GM21390 (cell line): ENCODE measurements at regions not wholly inside any gene's neighbourhood (a gene's known extent, or its start where the extent isn't known, plus 50 kb on each side); places are given as distances from the start of the nearest gene placed in this dataset.
"Not testable (repeated sequence)": the region's sequence is repeated elsewhere in the genome, so short reads cannot be mapped to it uniquely, and the experiment has no call there.

ENCODE experiments used
- ATAC-seq: cut with Tn5 transposase; IDR thresholded peaks from one replicate; pipeline ENCODE4 v1.9.1; 2021; ENCODE audit not compliant: unreplicated experiment

DNA sequence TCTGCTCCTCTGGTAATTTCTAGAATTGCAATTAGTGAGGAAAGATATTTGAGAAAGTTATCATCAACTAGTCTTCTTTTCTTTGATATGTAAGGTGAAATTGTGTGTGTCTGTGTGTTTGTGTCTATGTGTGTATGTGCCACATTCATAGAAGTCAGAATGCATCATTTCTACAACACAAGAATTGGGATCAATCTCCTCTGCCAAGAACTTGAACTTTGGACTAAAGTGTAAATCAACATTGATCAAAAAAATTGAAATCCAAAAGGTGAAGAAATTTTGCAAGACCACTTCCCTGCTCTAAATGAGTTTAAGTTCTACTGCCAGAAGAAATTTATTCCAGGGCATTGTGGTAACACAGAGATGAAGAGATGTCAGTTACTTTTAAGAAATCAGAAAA, 1072.8 kb downstream of the GRM8 start:
- ATAC-seq: no peak

DNA sequence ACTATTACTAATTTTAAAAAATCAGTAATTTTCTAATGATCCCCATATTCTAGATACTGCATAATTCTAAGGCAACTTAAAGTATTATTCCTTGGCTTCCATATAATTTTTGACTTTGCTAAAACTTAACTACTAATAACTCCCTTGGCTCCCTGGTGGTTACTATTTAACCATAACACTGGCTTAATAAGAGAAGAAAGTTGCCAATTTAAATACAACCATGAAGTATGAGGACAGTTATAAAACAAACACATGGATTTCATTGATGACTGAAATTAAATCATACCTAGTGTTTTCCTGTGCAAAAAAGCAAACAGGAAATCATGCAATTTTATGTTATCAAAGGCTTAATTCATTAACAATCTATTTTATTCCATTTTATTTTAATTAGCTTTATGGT, 1073.9 kb downstream of the GRM8 start:
- ATAC-seq: no peak

DNA sequence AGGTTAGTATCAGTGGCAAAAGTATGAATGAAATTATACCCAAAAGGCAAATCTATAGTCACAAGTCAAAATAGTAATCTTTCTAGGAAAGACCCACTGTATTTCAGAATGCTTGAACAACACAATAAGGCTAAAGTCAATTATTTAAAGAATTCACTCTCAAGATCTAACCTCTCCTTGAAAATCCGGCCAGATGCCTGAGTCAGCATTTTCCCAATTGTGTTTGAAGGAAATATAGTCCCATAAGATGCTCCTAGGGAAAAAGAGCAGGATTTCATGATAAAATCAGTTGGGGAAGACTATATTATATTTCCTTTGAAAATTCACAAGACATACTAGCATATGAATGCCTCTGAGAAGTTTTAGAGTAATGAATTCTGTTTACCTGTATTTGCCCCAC, 1075.0 kb downstream of the GRM8 start:
- ATAC-seq: no peak

DNA sequence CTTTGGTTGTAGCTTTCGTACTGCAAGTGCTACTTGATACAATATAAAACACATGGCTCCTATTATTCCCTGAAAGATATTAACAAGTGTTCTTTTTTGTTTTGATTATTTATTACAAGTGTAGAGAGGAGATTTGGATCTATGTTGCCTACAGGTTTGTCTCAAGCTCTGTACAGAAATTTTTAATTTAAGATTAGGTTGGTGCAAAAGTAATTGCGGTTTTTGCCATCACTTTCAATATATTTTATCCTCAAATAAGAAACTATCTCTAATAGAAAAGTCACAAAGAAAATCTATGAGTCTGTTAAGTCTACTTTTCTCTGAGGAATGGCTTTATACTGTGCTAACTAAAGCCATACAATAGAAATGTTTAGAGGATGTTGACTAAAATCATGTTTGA, 1086.1 kb downstream of the GRM8 start:
- no peak for ATAC-seq

DNA sequence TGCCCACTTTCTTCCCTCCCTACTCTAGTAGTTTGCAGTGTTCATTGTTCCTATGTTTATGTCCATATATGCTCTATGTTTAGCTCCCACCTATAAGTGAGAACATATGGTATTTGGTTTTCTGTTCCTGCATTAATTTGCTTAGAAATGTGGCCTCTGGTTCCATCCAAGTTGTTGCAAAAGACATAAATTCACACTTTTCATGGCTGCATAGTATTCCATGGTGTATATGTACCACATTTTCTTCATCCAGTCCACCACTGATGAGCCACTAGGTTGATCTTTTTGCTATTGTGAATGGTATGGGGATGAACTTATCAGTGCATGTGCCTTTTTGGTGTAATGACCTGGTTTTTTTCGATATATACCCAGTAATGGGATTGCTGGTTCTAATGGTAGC, 1089.1 kb downstream of the GRM8 start:
- ATAC-seq: no peak

DNA sequence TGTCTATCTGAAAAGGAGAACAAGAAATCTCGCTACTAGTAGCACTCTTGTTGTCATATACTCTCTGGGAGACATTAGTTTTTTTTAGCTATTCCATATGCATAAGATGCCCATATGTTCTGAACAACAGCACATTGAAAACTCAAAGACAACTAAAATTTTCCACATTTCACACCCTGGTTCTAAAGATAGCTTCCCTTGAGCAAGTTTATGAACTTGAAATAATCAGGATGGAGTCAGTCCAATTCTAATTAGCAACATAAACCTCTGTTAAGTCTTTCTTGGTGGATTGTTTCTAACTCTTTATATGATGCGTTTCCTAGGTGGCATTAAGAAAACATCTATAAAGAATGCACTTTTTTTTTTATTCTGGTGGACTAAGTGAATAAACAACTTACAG, 1095.3 kb downstream of the GRM8 start:
- no peak for ATAC-seq

DNA sequence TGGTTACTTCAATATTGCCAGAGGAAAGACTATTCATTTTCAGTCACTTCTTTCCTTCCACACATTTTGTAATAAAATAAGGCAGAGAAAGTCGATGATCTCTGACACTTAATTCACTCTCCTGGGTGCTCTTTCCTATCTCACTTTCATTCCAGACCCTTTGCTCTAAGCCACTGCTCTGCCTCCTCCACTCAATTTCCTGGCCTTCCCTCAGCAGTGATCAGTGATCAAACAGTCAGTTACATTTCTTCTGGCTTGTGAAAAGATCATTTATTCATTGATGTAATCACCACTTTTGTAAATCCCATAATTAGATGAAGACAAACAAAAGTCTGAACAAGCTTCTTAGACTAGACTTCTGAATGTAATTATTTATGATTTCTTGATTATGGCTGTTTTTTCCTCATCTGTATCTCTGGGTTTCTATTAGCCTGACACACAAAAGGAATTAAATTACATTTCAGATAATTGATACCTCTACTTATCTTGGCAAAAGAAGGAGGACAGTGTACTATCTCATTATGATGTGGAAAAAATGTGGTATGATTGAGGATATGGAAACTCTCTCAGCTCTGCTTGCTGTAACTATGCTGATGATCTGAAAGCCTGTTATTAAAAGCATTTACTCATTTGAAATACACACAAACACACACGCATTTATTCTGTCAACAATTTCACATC, 1102.3 kb downstream of the GRM8 start:
- no peak for ATAC-seq

DNA sequence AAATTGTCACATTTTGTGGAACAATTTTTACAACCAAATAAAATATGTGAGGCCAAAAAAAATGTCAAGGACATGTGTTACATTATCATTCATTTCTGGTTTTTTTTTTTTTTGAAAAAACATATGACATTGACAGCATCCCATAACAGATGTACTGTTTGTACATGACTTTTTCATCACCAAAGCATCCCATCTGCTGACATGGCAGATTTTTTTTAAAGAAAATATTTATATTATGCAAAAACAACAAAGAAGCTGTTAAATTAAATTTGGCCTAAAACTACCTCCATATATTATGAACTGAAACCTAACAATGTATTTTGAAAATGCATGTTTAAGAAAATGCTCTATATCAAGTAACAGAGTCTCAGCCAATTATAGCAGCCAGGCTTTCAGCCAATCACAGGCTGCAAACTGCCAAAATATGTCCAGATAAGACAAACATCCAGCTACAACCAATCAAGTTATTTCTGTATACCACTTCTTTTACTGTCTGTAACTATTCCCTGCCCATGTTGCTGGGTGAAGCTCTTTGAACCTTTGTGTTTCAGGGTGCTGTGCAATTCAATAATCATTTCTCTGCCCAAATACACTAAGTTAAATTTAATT, 1111.8 kb downstream of the GRM8 start:
- ATAC-seq: no peak

DNA sequence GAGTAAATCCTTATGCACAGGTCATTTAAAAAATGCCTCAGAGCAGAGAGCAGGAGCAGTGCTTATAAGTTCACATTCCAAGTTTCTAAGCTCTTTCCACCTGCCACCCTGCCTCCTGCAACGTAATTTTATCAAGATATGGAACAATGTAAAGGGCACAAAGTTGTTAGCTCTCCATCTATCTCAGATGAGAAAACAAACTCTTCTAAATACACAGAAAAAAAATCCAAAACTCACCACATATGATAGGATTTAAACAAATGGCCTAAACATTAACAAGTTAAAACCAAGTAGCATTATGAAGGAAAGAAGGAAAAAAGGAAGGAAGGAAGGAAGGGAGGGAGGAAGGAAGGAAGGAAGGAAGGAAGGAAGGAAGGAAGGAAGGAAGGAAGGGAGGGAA, 1132.8 kb downstream of the GRM8 start:
- ATAC-seq: no peak

DNA sequence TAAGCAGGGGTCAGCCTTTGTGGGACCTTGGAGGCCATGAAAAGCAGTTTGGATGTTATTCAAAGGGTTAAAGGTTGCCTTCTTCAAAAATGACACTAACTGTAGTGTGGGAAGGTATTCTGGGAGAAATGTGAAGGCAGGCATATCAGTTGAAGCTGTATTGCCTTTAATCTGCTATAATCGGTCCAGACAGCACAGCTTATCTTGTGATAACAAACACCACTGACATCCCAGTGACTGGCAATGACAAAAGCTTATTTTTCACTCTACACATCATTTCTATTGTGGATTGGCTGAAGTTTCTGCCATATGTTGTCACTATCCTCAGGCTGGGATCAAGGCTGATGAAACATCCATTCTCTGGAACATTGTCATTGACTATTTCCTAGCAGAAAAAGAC, 1149.2 kb downstream of the GRM8 start:
- ATAC-seq: no peak

DNA sequence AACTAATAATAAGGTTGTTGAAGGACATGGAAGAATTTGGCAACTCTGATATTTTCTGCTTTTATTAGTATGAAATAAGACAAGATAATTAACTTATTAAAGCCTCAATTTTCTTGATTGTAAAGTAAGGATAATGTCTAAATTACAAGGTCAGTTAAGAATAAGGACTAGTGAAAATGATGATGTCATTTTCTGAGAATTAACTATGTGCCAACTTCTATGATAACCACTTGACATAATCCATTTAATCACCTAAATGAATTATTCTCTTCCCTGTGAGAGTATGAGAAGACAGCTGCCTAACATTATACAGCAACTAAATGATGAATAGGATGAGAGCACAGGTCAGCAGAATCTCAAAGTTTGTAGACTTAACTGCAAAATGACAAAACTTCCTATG, 1153.4 kb upstream of the POT1 start:
- ATAC-seq: no peak

DNA sequence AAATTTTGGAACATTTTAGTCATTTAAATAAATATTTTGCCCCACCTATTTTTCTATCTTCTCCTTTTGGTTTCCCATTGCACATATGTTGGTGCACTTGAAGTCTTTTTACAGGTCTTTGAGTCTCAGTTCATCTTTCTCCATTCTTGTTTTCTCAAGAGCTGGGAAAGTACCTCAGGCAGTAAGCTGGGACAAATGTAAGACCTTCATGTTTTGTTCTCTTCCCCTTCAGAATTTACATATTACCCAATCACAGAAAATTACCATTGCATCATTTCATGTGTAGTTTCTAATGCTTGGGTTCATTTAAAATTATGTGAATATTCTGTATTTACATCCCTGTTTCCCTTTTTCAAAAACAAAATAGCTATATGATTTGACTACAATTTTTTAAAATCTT, 1150.0 kb upstream of the POT1 start:
- no peak for ATAC-seq

DNA sequence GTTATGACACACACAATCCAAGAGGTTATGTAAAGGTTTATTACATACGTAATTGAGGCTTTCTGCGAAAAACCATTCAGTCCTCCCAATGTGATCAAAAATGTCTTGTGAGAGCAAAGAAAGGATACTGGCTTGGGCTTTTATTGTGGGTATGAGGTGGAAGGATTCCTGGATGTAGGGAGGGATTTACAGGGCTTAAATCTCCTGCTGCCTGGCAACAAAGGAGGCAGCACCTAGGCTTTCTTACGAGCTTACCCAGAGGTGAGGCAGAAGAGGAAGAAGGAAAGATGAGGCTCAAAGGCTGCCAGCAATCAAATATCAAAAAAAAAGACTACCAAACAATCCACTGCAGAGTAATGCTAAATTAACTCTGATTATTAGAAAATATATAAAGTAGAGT, 1149.5 kb upstream of the POT1 start:
- ATAC-seq: no peak

DNA sequence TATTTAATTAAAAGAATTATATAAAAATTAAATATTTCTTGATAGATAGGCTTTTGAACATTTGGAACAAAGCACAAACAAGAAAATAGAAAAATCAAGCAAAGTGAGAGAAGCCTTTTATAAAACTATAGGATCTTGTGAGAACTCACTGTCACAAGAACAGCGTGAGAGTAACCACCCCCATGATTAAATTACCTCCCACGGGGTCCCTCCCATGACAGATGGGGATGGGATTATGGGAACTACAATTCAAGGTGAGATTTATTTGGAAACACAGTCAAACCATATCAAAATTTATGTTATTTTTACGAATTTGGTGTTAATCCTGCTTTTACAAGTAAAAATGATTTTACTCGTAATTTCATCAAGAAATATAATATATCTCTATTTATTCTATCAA, 1136.1 kb upstream of the POT1 start:
- ATAC-seq: no peak

DNA sequence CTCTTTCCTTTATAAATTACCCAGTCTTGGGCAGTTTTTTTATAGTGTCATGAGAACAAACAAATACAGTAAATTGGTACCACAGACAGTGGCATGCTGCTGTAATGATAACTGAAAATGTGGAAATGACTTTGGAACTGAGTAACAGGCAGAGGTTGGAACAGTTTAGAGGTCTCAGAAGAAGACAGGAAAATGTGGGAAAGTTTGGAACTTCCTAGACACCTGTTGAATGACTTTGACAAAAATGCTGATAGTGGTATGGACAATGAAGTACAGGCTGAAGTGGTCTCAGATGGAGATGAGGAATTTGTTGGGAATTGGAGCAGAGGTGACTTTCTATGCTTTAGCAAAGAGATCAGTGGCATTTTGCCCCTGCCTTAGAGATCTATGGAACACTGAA, 1128.4 kb upstream of the POT1 start:
- ATAC-seq: no peak

DNA sequence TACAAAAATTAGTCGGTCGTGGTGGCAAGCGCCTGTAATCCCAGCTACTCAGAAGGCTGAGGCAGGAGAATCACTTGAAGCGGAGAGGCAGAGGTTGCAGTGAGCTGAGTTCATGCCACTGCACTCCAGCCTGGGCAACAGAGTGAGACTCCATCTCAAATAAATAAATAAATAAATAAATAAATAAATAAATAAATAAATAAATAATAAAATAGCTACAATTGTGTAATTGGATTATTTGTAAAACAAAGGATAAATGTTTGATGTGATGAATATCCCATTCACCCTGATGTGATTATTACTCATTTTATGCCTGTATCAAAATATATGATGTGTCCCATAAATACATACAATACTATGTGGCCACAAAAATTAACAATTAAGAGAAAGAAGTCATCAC, 1127.0 kb upstream of the POT1 start:
- not testable (repeated sequence) for ATAC-seq

DNA sequence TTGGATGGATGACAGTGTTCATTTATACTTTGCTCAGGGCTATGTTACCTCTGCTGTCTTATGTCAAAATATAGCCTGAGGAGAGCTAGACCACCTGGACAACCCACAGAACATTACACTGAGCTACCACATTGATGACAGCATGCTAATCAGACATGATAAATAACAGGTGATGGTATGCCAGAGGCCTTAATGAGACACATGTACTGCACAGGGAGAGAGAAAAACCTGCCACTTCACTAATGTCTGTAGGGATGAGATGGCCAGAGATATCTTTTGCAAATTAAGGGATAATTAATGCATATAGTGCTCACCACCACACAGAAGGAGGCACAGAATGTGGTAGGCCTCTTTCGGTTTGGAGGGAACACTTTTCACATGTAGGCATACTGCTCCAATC, 1122.6 kb upstream of the POT1 start:
- ATAC-seq: no peak

DNA sequence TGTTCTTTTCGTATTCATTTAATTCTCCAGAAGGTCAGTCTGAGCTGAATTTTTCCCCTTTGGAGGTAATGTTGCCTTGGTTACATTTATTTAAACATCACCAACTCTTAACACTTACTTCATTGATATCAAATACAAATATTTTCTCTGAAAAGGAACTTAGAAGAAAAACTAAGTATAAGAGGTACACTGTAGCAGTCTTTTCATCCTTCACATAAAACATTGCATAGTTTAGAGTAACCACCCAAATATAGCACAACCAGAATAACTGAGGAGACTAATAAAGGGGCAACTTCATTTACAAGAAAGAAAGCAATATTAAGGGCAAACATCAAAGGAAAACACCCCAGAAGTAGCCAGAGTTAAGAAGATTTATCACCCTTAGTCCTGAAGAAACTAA, 1115.0 kb upstream of the POT1 start:
- ATAC-seq: no peak

DNA sequence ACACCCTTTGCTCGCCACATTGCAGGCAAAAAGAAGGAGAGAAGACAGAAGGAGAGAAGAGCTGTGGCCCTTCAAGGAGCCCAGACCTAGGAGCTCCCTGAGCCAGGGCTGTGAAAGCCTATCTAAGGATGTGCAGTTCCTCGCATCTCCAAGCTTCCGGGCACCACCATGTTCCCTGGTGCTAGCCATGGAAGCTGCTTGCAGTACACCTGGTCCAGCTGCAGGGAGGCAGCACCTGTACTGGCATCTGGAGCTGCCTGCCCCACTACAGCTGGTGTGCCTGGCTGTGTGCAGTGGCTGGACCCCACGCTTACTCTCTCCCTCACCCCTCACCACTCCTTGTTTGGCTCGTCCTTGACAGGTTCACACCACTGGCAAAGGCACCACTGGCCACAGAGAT, 1111.8 kb upstream of the POT1 start:
- no peak for ATAC-seq

DNA sequence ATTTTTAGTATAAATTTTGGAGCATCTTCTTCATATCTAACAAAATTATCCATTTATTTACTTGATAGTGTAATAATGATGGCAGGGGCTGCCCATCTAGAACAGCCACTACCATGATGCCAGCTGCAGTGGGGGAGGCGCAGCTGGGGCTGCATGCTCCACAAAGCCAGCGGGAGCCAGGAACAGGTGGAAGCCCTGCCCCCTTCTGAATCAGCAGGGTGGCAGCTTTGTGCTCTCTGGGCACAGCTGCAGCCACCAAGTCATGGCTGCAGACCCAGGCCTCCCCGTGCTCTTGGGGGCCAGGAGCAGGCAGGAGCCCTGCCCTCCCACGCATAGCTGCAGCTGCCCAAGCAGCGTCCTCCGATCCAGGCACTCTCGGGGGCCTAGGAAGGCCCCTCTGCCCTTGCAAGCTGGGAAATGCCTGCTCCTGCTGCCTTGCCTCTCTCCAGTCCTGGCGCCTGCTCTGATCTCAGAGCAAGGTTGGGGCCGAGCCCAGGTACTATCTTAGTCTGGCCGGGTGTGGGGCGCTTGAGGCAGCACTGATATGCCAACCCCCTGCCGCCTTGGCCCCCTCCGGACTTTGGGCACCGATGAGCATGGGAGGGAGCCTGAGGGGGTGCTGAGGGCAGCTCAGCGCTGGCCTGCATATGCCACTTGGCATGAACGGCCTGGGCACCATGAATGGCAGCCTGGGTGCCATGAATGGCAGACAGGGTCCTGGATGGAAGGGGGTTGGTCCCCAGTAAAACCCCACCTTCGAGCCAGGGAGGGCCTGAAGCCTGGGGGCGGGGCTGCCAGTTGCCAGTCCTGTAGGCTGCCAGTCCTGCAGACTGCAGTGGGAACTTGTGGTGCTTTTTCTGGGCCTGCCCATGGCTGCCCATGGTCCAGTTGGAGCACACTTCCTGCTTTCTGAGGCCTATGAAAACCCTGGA, 1110.8 kb upstream of the POT1 start:
- no peak for ATAC-seq

DNA sequence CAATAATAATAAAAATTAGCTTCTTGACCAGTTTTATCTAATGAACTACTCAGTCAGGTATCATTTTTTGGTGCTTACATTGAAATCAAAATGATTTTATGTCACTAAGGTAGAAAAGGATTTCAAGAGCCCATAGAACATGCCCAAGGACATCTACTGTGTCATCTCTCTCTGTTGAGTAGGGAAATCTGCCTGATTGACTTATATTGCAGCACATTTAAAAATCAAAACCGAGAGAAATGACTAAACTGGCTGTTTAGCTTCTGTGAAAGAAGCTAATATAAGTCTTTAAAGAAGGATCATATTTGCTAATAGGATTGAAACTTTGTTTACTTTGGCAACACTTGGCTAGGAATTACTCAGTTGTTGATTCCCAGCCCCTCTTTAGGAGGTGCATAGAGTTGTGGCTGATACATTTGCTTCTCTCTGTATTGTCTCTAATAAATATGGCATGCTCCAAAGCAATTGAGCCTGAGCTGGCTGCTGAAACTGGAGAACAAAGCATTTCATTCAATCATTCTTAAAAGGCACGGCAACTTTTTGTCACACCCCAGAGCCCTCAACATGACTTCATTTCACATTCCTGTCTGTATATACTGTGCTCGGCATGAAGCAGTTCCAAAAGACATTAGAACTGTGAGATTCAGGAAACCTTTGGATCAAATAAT, 1096.9 kb upstream of the POT1 start:
- no peak for ATAC-seq

DNA sequence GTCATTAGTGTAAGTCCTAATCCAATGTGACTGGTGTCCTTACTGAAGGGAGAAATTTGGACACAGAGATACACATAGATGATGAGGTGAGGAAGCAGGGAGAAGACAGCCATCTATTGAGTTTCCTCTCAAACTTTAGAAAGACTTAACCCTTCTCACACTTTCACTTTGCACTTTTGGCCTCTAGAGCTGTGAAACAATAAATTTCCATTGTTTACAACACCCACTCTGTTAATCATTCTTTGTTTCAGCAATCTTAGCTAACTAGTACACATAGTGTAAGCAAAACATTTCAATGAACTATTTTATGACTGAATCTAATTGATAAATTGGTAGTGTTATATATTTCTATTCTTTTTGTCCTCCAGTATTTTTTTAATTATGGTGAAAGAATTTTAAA, 1092.8 kb upstream of the POT1 start:
- no peak for ATAC-seq
